Right lobe of liver (tissue), 6 donors: ENCODE measurements at regions not wholly inside any gene's neighbourhood (a gene's known extent, or its start where the extent isn't known, plus 50 kb on each side); places are given as distances from the start of the nearest gene placed in this dataset.
"Not testable (repeated sequence)": the region's sequence is repeated elsewhere in the genome, so short reads cannot be mapped to it uniquely, and the experiment has no call there.

Experiments
- ATAC-seq, 4 donors: fragments of 200-7000 bp; cut with Tn5 transposase; one replicate each; pipeline ENCODE4 v1.9.1; 2020; ENCODE audit warnings: mild to moderate bottlenecking in 4 of 4, moderate library complexity in 4 of 4
- DNase-seq, 3 donors: peaks; one replicate each; pipeline ENCODE4 v3.0.0-alpha.2; 2020
- H3K27ac ChIP-seq, 3 donors: fragments of 200-600 bp; one replicate each; pipeline ENCODE4 v1.8.0; 2022
- H3K27me3 ChIP-seq, 2 donors: fragments of 200-600 bp; one replicate each; pipeline ENCODE4 v1.8.0; 2022
- H3K36me3 ChIP-seq, 4 donors: fragments of 200-600 bp; sonication (generic) in 1 of 4; one replicate each; pipeline versions ENCODE4 v1.5.1 to v1.8.0; 2017 to 2022; ENCODE audit warnings: control low read depth in 1 of 4
- H3K4me1 ChIP-seq, 4 donors: fragments of 200-600 bp; sonication (generic) in 1 of 4; one replicate each; pipeline versions ENCODE4 v1.5.1 to v1.8.0; 2017 to 2022; ENCODE audit warnings: control low read depth in 1 of 4
- H3K4me3 ChIP-seq, 3 donors: fragments of 200-600 bp; one replicate each; pipeline ENCODE4 v1.8.0; 2022
- H3K9me3 ChIP-seq, 4 donors: fragments of 200-600 bp; sonication (generic) in 1 of 4; one replicate each; pipeline versions ENCODE4 v1.5.1 to v1.8.0; 2017 to 2022; ENCODE audit warnings: control low read depth in 1 of 4
- POLR2A ChIP-seq: fragments of 450-650 bp; IDR thresholded peaks from one replicate; pipeline ENCODE4 v1.6.1; 2017; ENCODE audit warnings: antibody characterized with exemption, mild to moderate bottlenecking
- WGBS: methylation state at CpG from one replicate; pipeline ENCODE4 v1.1.6; 2018; ENCODE audit warnings: low coverage, low lambda C conversion rate; ENCODE audit not compliant: insufficient coverage; ENCODE audit errors: missing lambda C conversion rate; 5-methylcytosine and 5-hydroxymethylcytosine counted together
- intact Hi-C, 2 donors: fragments of 100-400 bp; cut with DNase I; formaldehyde crosslinking; loops; one replicate each; pipeline versions ENCODE4 v1.11.2 to v1.14.1; 2022
- TF ChIP-seq, protein P1 (sequence below), 4 donors: fragments of 200-600 bp in 3 of 4; fragments of 450-650 bp in 1 of 4; IDR thresholded peaks; one replicate each; pipeline versions ENCODE4 v1.5.1 to v1.8.0; 2016 to 2022; ENCODE audit warnings: antibody characterized with exemption in 4 of 4, mild to moderate bottlenecking in 2 of 4
- donor health status: DM: no; HTN: yes; CAD: no.
- donor health status: DM: no; HTN: no; CAD: no.
- donor health status: DM: no; HTN: no; CAD: no.
- donor health status: DM: no; HTN: yes; CAD: no.
- donor health status: DM: no; HTN: yes; CAD: no.

DNA sequence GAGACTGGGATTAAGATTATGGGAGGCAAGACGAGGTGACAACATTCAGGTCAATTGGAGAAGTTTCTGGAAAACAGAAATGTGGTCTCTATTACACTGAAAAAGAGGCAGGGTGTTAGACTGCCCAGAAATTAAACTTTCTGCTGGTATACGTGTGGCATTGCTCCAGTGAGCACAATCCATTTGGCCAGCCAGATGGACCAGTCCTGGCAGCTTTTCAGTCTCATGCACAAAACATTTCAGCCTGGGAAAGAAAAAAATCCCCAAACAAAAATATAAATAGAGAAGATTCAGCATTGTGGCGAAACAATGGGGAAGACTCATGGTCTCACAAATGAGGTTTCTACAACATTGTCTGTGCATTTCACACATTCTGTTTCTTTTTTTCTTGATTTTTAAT, 113.9 kb downstream of the HNMT start:
- WGBS: 24% methylated on average over 3 of the region's 3 CpGs
- no peaks in the 10 kb centered on the region for H3K36me3 ChIP-seq
- ATAC-seq (peak; percentile 65 to 78 (median 73)), DNase-seq (peak in 2 of 3 donors; percentile 28 to 58)
- peaks cover 0 to 11% (median 0%) of the 10 kb centered on the region in 4 donors for H3K4me1 ChIP-seq
- H3K4me3 ChIP-seq: no peak overlapping the region
- TF ChIP-seq POLR2A: no peak
- TF ChIP-seq, protein P1, sequence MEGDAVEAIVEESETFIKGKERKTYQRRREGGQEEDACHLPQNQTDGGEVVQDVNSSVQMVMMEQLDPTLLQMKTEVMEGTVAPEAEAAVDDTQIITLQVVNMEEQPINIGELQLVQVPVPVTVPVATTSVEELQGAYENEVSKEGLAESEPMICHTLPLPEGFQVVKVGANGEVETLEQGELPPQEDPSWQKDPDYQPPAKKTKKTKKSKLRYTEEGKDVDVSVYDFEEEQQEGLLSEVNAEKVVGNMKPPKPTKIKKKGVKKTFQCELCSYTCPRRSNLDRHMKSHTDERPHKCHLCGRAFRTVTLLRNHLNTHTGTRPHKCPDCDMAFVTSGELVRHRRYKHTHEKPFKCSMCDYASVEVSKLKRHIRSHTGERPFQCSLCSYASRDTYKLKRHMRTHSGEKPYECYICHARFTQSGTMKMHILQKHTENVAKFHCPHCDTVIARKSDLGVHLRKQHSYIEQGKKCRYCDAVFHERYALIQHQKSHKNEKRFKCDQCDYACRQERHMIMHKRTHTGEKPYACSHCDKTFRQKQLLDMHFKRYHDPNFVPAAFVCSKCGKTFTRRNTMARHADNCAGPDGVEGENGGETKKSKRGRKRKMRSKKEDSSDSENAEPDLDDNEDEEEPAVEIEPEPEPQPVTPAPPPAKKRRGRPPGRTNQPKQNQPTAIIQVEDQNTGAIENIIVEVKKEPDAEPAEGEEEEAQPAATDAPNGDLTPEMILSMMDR (IDR thresholded peaks at IDR 0.05): no peak
- peak overlapping the region in 1 of 3 donors; percentile 10 for H3K27ac ChIP-seq
- no peaks in the 10 kb centered on the region for H3K9me3 ChIP-seq
- intact Hi-C loops: no loop called here
- no peaks in the 10 kb centered on the region for H3K27me3 ChIP-seq

DNA sequence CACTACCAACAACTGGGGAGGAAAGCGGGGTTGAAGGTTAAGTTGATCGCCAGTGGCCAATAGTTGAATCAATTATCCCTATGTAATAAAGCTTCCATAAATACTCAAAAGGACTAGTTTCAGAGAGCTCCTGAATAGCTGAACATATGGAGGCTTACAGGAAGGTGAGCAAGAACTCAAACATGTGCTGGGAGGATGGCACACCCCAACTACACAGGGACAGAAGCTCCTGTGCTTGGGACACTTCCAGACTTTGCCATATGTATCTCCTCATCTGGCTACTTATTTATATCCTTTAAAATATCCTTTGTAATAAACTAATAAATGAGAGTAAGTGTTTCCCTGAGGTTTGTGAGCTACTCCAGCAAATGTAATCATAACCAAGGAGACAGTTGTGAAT, 115.7 kb downstream of the HNMT start:
- no peaks in the 10 kb centered on the region for H3K36me3 ChIP-seq
- intact Hi-C loops: no loop called here
- TF ChIP-seq POLR2A: no peak
- TF ChIP-seq, protein P1 (IDR thresholded peaks at IDR 0.05): no peak
- no peak overlapping the region for H3K27ac ChIP-seq
- H3K27me3 ChIP-seq: no peaks in the 10 kb centered on the region
- ATAC-seq: no peak
- H3K9me3 ChIP-seq: no peaks in the 10 kb centered on the region
- peaks cover 0 to 11% (median 0%) of the 10 kb centered on the region in 4 donors for H3K4me1 ChIP-seq
- WGBS: 83% methylated on average over 2 of the region's 2 CpGs
- DNase-seq: no peak
- no peak overlapping the region for H3K4me3 ChIP-seq

DNA sequence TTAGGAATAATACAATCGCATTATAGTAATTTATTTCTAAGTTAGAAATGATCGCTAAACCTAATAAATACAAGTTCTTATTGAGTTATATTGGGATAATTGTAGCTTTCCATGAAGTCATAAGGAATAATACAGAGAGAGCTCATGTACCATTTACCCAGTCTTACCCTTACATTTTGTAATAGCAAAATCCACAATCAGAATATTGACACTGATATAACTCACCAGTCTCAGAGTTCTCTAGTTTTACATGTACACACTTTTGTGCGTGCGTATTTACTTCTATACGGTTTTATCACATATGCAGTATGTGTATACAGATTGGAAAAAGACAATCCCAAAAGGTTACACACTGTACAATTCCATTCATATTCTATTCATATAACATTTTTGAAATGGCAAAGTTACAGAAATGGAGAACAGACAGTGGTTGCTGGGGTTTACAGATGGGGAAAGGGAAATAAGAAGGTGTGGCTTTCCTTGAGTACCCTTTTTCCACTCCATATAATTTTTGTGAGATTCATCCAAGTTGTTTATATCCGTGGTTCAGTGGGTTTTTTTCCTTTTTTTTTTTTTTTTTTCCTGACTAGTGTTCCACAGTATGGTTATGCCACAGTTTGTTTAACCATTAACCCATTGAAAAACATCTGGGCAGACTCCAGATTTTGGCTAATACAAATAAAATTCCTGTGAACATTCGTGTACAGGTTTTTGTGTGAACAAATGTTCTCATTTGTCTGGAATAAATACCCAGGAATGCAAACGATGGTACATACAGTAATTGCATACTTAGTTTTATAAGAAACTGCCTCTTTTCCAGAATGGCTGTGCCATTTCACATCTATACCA, 117.2 kb downstream of the HNMT start:
- peak; percentile 86 to 94 (median 88) for ATAC-seq
- H3K9me3 ChIP-seq: no peaks in the 10 kb centered on the region
- no peaks in the 10 kb centered on the region for H3K36me3 ChIP-seq
- no peak for DNase-seq
- WGBS: 40% methylated on average over 8 of the region's 8 CpGs
- intact Hi-C loops: no loop called here
- peak overlapping the region in 1 of 3 donors; percentile 27 for H3K4me3 ChIP-seq
- peaks cover 0 to 11% (median 0%) of the 10 kb centered on the region in 4 donors for H3K4me1 ChIP-seq
- H3K27ac ChIP-seq: peak overlapping the region; percentile 33 to 67 (median 51)
- H3K27me3 ChIP-seq: no peaks in the 10 kb centered on the region
- TF ChIP-seq POLR2A: no peak
- TF ChIP-seq, protein P1 (IDR thresholded peaks at IDR 0.05): no peak

DNA sequence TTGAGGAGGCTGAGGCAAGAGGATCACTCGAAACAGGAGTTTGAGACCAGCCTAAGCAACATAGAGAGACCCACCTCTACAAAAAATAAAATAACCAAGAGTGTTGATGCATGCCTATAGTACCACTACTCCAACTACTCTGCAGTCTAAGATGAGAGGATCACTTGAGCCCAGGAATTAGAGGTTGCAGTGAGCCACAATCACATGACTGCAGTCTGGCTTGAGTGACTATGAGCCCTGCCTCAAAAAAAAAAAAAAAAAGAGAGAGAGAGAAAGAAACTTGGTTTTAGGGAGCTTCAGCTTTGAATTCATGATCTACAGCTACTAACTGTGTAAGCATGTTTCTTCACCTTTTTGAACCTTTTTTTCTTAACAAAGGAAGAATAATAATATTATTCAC, 119.9 kb downstream of the HNMT start:
- peaks cover 0 to 5% (median 0%) of the 10 kb centered on the region in 4 donors for H3K4me1 ChIP-seq
- ATAC-seq (no peak), DNase-seq (no peak)
- no peak overlapping the region for H3K27ac ChIP-seq
- no peak overlapping the region for H3K4me3 ChIP-seq
- H3K27me3 ChIP-seq: no peaks in the 10 kb centered on the region
- no CpG with 5 or more reads among the region's 1 CpG for WGBS
- intact Hi-C loops: no loop called here
- no peaks in the 10 kb centered on the region for H3K9me3 ChIP-seq
- no peak for TF ChIP-seq POLR2A
- TF ChIP-seq, protein P1 (IDR thresholded peaks at IDR 0.05): no peak
- H3K36me3 ChIP-seq: no peaks in the 10 kb centered on the region

DNA sequence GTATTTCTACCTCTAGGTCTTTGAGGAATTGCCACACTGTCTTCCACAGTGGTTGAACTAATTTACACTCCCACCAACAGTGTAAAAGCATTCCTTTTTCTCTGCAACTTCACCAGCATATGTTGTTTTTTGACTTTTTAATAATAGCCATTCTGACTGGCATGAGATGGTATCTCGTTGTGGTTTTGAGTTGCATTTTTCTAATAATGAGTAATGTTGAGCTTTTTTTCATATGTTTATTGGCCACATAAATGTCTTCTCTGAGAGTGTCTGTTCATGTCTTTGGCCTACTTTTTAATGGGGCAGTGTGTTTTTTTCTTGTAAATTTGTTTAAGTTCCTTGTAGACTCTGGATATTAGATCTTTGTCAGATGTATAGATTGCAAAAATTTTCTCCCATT, 121.2 kb downstream of the HNMT start:
- 59% methylated on average over 1 of the region's 1 CpG for WGBS
- intact Hi-C loops, H3K27me3 ChIP-seq, ATAC-seq, H3K9me3 ChIP-seq, H3K27ac ChIP-seq, H3K4me3 ChIP-seq, DNase-seq, H3K4me1 ChIP-seq, H3K36me3 ChIP-seq: not testable (repeated sequence)
